Thoracic aorta (tissue), 2 donors: ENCODE measurements at regions not wholly inside any gene's neighbourhood (a gene's known extent, or its start where the extent isn't known, plus 50 kb on each side); places are given as distances from the start of the nearest gene placed in this dataset.

ENCODE experiments used
- ATAC-seq: fragments of 150-250 bp; one replicate; pipeline ENCODE4 v1.8.0; 2017; ENCODE audit warnings: low read depth; ENCODE audit not compliant: insufficient number of reproducible peaks, low FRiP score
- DNase-seq: peaks from one replicate; pipeline ENCODE4 v3.0.0-alpha.2; 2020; ENCODE audit warnings: low spot score
- H3K27ac ChIP-seq, 2 donors: fragments of 200-600 bp; sonication (generic); 1 replicate in 1 of 2; 2 replicates in 1 of 2; pipeline ENCODE4 v1.5.1; 2016; ENCODE audit warnings: mild to moderate bottlenecking in 2 of 2, moderate library complexity in 2 of 2
- H3K27me3 ChIP-seq: fragments of 200-600 bp; sonication (generic); replicated peaks from 2 replicates; pipeline ENCODE4 v1.6.0; 2016; ENCODE audit warnings: mild to moderate bottlenecking; ENCODE audit not compliant: insufficient read depth
- H3K36me3 ChIP-seq: fragments of 200-600 bp; sonication (generic); one replicate; pipeline ENCODE4 v1.5.1; 2016
- H3K4me1 ChIP-seq, 2 donors: fragments of 200-600 bp; sonication (generic); 1 replicate in 1 of 2; 2 replicates in 1 of 2; pipeline versions ENCODE4 v1.5.1 to v1.6.0; 2016; ENCODE audit warnings: low read depth in 2 of 2, mild to moderate bottlenecking in 1 of 2; ENCODE audit not compliant: control insufficient read depth in 1 of 2
- H3K4me3 ChIP-seq: fragments of 200-600 bp; sonication (generic); 2 replicates; pipeline ENCODE4 v1.5.1; 2016; ENCODE audit warnings: mild to moderate bottlenecking
- H3K9me3 ChIP-seq: fragments of 200-600 bp; sonication (generic); 2 replicates; pipeline ENCODE4 v1.5.1; 2016
- TF ChIP-seq, protein P1 (sequence below): fragments of 200-600 bp; sonication (generic); IDR thresholded peaks from one replicate; pipeline ENCODE4 v1.5.1; 2019; ENCODE audit warnings: antibody characterized with exemption

DNA sequence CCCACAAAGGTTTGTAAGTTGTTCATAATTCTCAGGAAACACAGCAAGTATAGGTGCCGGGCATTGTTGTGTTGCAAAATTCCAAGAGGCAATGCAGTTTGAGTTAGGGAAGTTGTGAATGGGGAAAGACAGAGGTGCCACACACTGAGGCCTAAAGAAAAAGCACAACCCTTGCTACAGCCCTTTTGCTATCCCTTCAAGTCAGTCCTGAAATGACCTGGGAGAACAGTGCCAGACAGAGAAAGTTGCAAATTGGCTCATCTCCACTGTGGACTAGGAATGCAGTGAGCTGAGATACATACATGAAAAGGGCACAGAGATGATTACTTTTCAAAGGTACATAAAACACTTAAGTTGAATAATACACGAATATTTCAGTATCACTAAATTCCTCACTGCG, 213.3 kb upstream of the TMTC1 start:
- ATAC-seq (no peak), DNase-seq (no peak)
- H3K4me3 ChIP-seq: no peak overlapping the region
- no peaks in the 10 kb centered on the region for H3K27me3 ChIP-seq
- no peak overlapping the region for H3K27ac ChIP-seq
- no peaks in the 10 kb centered on the region for H3K9me3 ChIP-seq
- TF ChIP-seq, protein P1, sequence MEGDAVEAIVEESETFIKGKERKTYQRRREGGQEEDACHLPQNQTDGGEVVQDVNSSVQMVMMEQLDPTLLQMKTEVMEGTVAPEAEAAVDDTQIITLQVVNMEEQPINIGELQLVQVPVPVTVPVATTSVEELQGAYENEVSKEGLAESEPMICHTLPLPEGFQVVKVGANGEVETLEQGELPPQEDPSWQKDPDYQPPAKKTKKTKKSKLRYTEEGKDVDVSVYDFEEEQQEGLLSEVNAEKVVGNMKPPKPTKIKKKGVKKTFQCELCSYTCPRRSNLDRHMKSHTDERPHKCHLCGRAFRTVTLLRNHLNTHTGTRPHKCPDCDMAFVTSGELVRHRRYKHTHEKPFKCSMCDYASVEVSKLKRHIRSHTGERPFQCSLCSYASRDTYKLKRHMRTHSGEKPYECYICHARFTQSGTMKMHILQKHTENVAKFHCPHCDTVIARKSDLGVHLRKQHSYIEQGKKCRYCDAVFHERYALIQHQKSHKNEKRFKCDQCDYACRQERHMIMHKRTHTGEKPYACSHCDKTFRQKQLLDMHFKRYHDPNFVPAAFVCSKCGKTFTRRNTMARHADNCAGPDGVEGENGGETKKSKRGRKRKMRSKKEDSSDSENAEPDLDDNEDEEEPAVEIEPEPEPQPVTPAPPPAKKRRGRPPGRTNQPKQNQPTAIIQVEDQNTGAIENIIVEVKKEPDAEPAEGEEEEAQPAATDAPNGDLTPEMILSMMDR: no peak
- no peaks in the 10 kb centered on the region for H3K36me3 ChIP-seq
- peaks cover 3 to 9% of the 10 kb centered on the region in 2 donors for H3K4me1 ChIP-seq

DNA sequence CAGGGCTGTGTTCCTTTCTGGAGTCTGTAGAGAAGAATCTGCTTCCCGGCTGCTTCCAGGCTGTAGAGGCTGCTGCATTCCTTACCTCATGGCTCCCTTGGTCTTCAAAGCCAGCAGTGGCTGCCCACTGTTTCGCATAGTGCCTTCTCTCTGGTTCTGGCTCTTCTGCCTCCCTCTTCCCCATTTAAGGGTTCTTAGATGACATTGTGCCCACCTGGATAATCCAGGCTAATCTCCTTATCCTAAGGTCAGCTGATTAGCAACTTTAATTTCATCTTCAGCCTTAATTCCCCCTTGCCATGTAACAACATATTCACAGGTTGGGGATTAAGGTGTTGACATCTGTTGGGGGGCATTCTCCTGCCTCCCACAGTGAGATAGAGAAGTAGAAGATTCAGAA, 208.6 kb upstream of the TMTC1 start:
- Histone ChIP-seq H3K36me3 (no peaks in the 10 kb centered on the region), H3K9me3 (no peaks in the 10 kb centered on the region), H3K4me1 (no peaks in the 10 kb centered on the region), H3K27me3 (no peaks in the 10 kb centered on the region), H3K4me3 (no peak overlapping the region), H3K27ac (no peak overlapping the region)
- TF ChIP-seq, protein P1: no peak
- DNase-seq (no peak), ATAC-seq (no peak)

DNA sequence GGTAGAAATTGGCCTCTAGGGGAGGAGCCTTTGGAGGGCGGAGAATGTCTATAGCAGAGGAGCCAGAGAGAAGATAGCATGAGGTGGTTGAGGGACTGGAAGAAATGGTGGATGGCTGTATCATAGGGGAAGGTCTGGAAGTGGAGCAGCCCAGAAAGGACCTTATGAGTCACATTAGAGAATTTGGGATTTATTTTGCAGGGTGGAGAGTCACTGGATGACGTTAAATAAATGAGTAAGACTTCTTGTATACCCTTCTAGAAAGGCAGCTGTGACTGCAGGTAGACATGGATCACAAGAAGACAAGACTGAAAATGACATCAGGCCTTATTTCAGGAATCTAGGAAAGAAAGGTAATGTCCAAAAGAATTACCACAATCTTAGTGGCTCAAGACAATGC, 208.2 kb upstream of the TMTC1 start:
- no peak for DNase-seq
- Histone ChIP-seq H3K4me1 (no peaks in the 10 kb centered on the region), H3K36me3 (no peaks in the 10 kb centered on the region), H3K9me3 (no peaks in the 10 kb centered on the region), H3K27me3 (no peaks in the 10 kb centered on the region), H3K4me3 (no peak overlapping the region), H3K27ac (no peak overlapping the region)
- TF ChIP-seq, protein P1: no peak
- ATAC-seq: no peak

DNA sequence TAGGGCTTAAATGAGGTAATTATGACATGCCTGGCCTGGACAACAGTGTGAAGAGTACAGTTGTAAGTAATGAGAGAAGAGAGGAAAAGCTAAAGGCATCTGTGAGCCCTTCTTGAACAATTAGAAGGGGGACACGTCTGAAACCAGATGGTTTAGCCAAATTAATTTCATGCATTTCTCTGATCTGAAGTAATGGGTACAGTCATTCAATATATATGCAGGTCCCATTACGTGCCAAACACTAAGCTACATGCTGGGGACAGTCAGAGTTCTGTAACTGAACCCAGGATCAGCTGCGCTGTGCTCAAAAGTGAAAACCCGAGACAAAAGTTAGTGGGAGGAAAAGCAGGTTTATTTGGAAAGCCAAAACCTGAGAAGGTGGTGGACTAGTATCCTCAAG, 207.2 kb upstream of the TMTC1 start:
- Histone ChIP-seq H3K27me3 (no peaks in the 10 kb centered on the region), H3K4me1 (no peaks in the 10 kb centered on the region), H3K27ac (no peak overlapping the region), H3K9me3 (no peaks in the 10 kb centered on the region), H3K4me3 (no peak overlapping the region), H3K36me3 (no peaks in the 10 kb centered on the region)
- no peak for ATAC-seq
- TF ChIP-seq, protein P1: no peak
- no peak for DNase-seq

DNA sequence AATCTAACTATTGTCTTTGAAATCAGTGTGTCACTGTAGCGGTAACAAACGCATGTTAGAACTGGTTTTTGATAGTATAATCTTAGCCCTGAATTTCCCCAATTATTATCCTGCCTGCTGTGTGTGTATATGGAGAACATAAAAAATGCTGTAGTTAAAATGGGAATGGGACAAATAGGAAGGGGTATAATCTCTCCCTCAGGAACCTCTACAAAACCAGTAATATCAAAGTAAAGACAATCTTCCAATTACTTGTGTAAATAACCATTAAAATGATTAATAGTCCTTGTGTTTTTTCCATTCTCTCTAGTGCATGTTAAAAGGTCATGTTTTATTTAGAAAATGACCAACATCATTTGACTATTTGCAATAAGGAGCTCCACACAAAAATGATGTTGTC, 200.1 kb upstream of the TMTC1 start:
- DNase-seq: no peak
- ATAC-seq: no peak
- Histone ChIP-seq H3K4me1 (peaks cover 4 to 9% of the 10 kb centered on the region in 2 donors), H3K27ac (no peak overlapping the region), H3K27me3 (no peaks in the 10 kb centered on the region), H3K4me3 (no peak overlapping the region), H3K9me3 (no peaks in the 10 kb centered on the region), H3K36me3 (no peaks in the 10 kb centered on the region)
- TF ChIP-seq, protein P1: no peak
